ENCODE measurements at regions not wholly inside any gene's neighbourhood (a gene's known extent, or its start where the extent isn't known, plus 50 kb on each side); places are given as distances from the start of the nearest gene placed in this dataset.

DNA sequence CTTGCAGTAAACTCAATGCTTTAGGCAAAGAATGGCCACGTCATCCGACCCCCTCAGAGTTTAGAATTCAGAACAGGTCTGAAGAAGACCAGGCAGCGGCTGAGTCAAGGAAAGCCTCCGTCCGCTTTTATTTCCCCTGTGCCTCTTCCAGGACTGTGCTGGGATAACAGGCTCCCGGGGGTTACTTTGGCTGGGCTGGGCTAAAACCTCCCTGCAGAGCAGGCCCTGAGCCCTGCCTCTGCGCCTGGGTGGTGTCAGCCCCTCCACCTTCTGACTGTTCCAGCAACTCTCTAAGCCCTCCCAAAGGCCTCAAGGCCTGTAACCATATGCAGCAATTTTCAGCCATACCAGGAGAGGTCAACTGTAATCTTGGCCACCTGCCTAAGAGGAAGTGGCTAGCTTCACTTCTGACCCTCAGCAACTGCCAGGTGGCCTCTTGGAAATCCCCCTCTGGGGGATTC, 166.5 kb downstream of the RPIA start (continued):
- no peak for TF ChIP-seq ZSCAN18 (CRISPR knock-in tag; IDR thresholded peaks at IDR 0.05)
- TF ChIP-seq STAT6 (CRISPR knock-in tag; conservative IDR thresholded peaks at IDR 0.05; ENCODE audit: low read depth), result no peak
- TF ChIP-seq TEAD1 (CRISPR knock-in tag; IDR thresholded peaks at IDR 0.05), result no peak
- no peak for TF ChIP-seq NFATC4 (CRISPR knock-in tag; IDR thresholded peaks at IDR 0.05)
- TF ChIP-seq IRF1 (CRISPR knock-in tag; IDR thresholded peaks at IDR 0.05), result no peak
- no peak for TF ChIP-seq ETV6 (CRISPR knock-in tag; IDR thresholded peaks at IDR 0.05)

DNA sequence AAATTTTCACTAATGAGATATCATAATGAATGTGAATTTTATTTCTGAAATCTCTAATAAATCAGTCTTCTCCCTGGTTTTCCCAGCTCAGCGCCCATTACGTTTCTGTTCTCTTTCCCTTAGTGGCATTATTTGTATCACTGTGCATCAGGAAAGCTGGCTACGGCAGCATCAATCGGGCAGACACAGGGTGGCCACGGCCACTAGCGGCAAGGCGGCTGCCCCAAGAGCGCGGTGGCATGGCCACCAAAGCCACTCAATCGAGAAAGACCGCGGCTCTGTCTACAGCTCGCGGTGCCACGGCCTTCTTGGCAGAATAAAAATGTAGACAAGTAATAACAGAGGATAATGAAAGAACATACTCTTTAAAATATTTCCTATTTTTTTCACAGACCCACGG, 168.0 kb downstream of the RPIA start:
- ChIA-PET POLR2A (no interaction called here), CTCF (interaction anchor here (2.3 to 3.6 kb wide), 2 partner anchors 21 to 28 kb away, joined by 9 to 25 read pairs; no protein-coding TSS in a partner anchor)
- H3K36me3 Mint-ChIP-seq, result no peaks in the 10 kb centered on the region; the same call in 1 of the 2 replicates
- H3K27me3 Mint-ChIP-seq (ENCODE audit: low read depth), result no peaks in the 10 kb centered on the region; the same call in 1 of the 2 replicates
- peaks cover 12% of the 10 kb centered on the region for H3K9me3 Mint-ChIP-seq
- TF ChIP-seq NFE2L1 (CRISPR knock-in tag; IDR thresholded peaks at IDR 0.05) (no peak), HMGXB4 (CRISPR knock-in tag; IDR thresholded peaks at IDR 0.05) (no peak)
- ATAC-seq (no peak), DNase-seq (ENCODE audit: low spot score) (no peak)
- H3K4me1 Mint-ChIP-seq, result peaks cover 35% of the 10 kb centered on the region
- no peak overlapping the region for H3K4me3 Mint-ChIP-seq
- H3K27ac Mint-ChIP-seq, result peak overlapping the region; percentile 63; the same call in 1 of the 2 replicates

DNA sequence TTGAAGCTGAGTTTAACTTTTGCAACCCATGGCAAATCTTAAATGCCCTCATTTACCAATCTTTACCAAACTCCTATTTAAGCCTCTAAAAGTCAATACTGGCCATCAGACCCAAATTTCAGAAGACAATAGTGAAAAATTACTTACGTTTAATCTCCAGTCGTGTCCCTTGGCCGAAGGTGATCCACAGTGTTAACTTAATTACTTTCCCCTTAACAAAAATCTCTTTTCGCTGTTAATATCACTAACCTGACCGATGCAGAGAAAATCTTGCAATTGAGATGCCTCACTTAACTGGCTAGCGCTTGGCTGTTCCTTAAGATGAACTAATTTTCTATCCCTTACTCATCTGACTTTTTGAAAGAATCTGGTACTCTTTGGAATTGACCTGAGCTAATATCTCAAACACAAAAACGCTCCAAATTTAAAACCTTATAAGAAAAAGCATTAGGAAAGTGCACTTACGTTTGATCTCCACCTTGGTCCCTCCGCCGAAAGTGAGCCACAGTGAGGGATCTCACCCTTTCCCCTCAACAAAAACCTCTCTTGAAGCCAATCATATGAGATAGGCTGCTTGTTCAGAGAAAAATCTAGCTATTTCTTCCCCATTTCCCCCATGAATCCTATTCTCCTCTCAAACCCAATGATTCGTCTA, 169.1 kb downstream of the RPIA start:
- ChIA-PET CTCF (interaction anchor here (0.6 to 2.5 kb wide), 5 partner anchors 19 to 99 kb away, joined by 3 to 14 read pairs (median 4); no protein-coding TSS in a partner anchor), POLR2A (no interaction called here)
- peaks cover 7% of the 10 kb centered on the region; the same call in 1 of the 2 replicates for H3K9me3 Mint-ChIP-seq
- no peaks in the 10 kb centered on the region; the same call in 1 of the 2 replicates for H3K27me3 Mint-ChIP-seq (ENCODE audit: low read depth)
- no peak overlapping the region for H3K27ac Mint-ChIP-seq
- ATAC-seq (no peak), DNase-seq (ENCODE audit: low spot score) (no peak)
- H3K4me1 Mint-ChIP-seq, result peaks cover 30% of the 10 kb centered on the region
- H3K4me3 Mint-ChIP-seq, result no peak overlapping the region
- peaks cover 2% of the 10 kb centered on the region for H3K36me3 Mint-ChIP-seq
- TF ChIP-seq EMX1 (CRISPR knock-in tag; IDR thresholded peaks at IDR 0.05) (no peak), ZBTB21 (CRISPR knock-in tag; IDR thresholded peaks at IDR 0.05; ENCODE audit: borderline replicate concordance) (no peak), ZNF317 (CRISPR knock-in tag; IDR thresholded peaks at IDR 0.05; ENCODE audit: borderline replicate concordance, low read depth) (no peak), SMAD3 (CRISPR knock-in tag; IDR thresholded peaks at IDR 0.05; ENCODE audit: borderline replicate concordance) (no peak), ZNF121 (CRISPR knock-in tag; IDR thresholded peaks at IDR 0.05) (no peak)
- TF ChIP-seq, protein P1, sequence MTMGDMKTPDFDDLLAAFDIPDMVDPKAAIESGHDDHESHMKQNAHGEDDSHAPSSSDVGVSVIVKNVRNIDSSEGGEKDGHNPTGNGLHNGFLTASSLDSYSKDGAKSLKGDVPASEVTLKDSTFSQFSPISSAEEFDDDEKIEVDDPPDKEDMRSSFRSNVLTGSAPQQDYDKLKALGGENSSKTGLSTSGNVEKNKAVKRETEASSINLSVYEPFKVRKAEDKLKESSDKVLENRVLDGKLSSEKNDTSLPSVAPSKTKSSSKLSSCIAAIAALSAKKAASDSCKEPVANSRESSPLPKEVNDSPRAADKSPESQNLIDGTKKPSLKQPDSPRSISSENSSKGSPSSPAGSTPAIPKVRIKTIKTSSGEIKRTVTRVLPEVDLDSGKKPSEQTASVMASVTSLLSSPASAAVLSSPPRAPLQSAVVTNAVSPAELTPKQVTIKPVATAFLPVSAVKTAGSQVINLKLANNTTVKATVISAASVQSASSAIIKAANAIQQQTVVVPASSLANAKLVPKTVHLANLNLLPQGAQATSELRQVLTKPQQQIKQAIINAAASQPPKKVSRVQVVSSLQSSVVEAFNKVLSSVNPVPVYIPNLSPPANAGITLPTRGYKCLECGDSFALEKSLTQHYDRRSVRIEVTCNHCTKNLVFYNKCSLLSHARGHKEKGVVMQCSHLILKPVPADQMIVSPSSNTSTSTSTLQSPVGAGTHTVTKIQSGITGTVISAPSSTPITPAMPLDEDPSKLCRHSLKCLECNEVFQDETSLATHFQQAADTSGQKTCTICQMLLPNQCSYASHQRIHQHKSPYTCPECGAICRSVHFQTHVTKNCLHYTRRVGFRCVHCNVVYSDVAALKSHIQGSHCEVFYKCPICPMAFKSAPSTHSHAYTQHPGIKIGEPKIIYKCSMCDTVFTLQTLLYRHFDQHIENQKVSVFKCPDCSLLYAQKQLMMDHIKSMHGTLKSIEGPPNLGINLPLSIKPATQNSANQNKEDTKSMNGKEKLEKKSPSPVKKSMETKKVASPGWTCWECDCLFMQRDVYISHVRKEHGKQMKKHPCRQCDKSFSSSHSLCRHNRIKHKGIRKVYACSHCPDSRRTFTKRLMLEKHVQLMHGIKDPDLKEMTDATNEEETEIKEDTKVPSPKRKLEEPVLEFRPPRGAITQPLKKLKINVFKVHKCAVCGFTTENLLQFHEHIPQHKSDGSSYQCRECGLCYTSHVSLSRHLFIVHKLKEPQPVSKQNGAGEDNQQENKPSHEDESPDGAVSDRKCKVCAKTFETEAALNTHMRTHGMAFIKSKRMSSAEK (CRISPR knock-in tag; IDR thresholded peaks at IDR 0.05; ENCODE audit: borderline replicate concordance), result no peak
- TF ChIP-seq, protein P2, sequence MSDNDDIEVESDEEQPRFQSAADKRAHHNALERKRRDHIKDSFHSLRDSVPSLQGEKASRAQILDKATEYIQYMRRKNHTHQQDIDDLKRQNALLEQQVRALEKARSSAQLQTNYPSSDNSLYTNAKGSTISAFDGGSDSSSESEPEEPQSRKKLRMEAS (CRISPR knock-in tag; IDR thresholded peaks at IDR 0.05), result no peak
- TF ChIP-seq, protein P3, sequence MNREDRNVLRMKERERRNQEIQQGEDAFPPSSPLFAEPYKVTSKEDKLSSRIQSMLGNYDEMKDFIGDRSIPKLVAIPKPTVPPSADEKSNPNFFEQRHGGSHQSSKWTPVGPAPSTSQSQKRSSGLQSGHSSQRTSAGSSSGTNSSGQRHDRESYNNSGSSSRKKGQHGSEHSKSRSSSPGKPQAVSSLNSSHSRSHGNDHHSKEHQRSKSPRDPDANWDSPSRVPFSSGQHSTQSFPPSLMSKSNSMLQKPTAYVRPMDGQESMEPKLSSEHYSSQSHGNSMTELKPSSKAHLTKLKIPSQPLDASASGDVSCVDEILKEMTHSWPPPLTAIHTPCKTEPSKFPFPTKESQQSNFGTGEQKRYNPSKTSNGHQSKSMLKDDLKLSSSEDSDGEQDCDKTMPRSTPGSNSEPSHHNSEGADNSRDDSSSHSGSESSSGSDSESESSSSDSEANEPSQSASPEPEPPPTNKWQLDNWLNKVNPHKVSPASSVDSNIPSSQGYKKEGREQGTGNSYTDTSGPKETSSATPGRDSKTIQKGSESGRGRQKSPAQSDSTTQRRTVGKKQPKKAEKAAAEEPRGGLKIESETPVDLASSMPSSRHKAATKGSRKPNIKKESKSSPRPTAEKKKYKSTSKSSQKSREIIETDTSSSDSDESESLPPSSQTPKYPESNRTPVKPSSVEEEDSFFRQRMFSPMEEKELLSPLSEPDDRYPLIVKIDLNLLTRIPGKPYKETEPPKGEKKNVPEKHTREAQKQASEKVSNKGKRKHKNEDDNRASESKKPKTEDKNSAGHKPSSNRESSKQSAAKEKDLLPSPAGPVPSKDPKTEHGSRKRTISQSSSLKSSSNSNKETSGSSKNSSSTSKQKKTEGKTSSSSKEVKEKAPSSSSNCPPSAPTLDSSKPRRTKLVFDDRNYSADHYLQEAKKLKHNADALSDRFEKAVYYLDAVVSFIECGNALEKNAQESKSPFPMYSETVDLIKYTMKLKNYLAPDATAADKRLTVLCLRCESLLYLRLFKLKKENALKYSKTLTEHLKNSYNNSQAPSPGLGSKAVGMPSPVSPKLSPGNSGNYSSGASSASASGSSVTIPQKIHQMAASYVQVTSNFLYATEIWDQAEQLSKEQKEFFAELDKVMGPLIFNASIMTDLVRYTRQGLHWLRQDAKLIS (CRISPR knock-in tag; IDR thresholded peaks at IDR 0.05; ENCODE audit: borderline replicate concordance), result no peak
